GM12878 (cell line): ENCODE measurements at regions not wholly inside any gene's neighbourhood (a gene's known extent, or its start where the extent isn't known, plus 50 kb on each side); places are given as distances from the start of the nearest gene placed in this dataset.

ENCODE experiments used
- CBFB ChIP-seq: IDR thresholded peaks from 2 replicates; pipeline ENCODE4 v1.6.1; 2016; ENCODE audit warnings: antibody characterized with exemption, low read depth
- CHD2 ChIP-seq: IDR thresholded peaks from 2 replicates; pipeline ENCODE4 v1.6.1; 2011; ENCODE audit warnings: low read depth, low read length, improper control_type of control experiment, borderline replicate concordance
- CTCF ChIP-seq, 3 experiments: IDR thresholded peaks in 2 of 3; conservative IDR thresholded peaks in 1 of 3; 2 replicates each; pipeline ENCODE4 v1.5.1; 2011; ENCODE audit warnings: low read depth in 3 of 3, low read length in 3 of 3, mild to moderate bottlenecking in 3 of 3, control low read depth in 2 of 3, moderate library complexity in 2 of 3, inconsistent platforms in 1 of 3, mixed read lengths in 1 of 3; ENCODE audit not compliant: control insufficient read depth in 2 of 3, insufficient read depth in 1 of 3; ENCODE audit errors: extremely low read depth in 1 of 3
- E2F4 ChIP-seq: IDR thresholded peaks from 2 replicates; pipeline ENCODE4 v1.6.1; 2012; ENCODE audit warnings: low read depth, low read length, improper control_type of control experiment
- EP300 ChIP-seq, 2 experiments: fragments of 150-350 bp in 1 of 2; IDR thresholded peaks; 2 replicates each; pipeline ENCODE4 v1.6.1; 2011 to 2012; ENCODE audit warnings: low read depth in 2 of 2, low read length in 2 of 2, borderline replicate concordance in 1 of 2, improper control_type of control experiment in 1 of 2, inconsistent platforms in 1 of 2; ENCODE audit not compliant: control insufficient read depth in 1 of 2
- MTA3 ChIP-seq: IDR thresholded peaks from 2 replicates; pipeline ENCODE4 v1.6.1; 2012; ENCODE audit warnings: low read length, inconsistent platforms, borderline replicate concordance
- MXI1 ChIP-seq: fragments of 150-350 bp; IDR thresholded peaks from 2 replicates; pipeline ENCODE4 v1.6.1; 2011; ENCODE audit warnings: low read depth, mild to moderate bottlenecking, inconsistent platforms, low read length, improper control_type of control experiment
- MYC ChIP-seq: IDR thresholded peaks from 2 replicates; pipeline ENCODE4 v1.6.1; 2011; ENCODE audit warnings: mild to moderate bottlenecking, low read length, moderate library complexity, inconsistent platforms; ENCODE audit not compliant: insufficient read depth, insufficient replicate concordance, insufficient read length, severe bottlenecking
- NR2C2 ChIP-seq: IDR thresholded peaks from 2 replicates; pipeline ENCODE4 v1.6.1; 2011; ENCODE audit warnings: borderline replicate concordance, low read depth; ENCODE audit not compliant: control insufficient read depth, insufficient read length
- POLR2A ChIP-seq: IDR thresholded peaks from 2 replicates; pipeline ENCODE4 v1.6.1; 2011; ENCODE audit warnings: low read depth, mild to moderate bottlenecking, low read length
- POLR2AphosphoS5 ChIP-seq: IDR thresholded peaks from 2 replicates; pipeline ENCODE4 v1.6.1; 2011; ENCODE audit warnings: mild to moderate bottlenecking, low read length, inconsistent platforms
- RFX5 ChIP-seq: IDR thresholded peaks from 2 replicates; pipeline ENCODE4 v1.6.1; 2011; ENCODE audit warnings: low read depth, low read length, improper control_type of control experiment

GRCh38 chr7:31261341-31261740 lies 79.2 kb downstream of the NEUROD6 start:
- TF ChIP-seq CTCF (IDR thresholded peaks at IDR 0.05 in 2 of 3, conservative IDR thresholded peaks at IDR 0.05 in 1 of 3; ENCODE audit: control insufficient read depth in 2 of 3, extremely low read depth in 1 of 3, insufficient read depth in 1 of 3, low read depth in 3 of 3, low read length in 3 of 3) (no peak), CBFB (no peak), E2F4 (no peak), EP300 (IDR thresholded peaks at IDR 0.05; ENCODE audit: borderline replicate concordance in 1 of 2, control insufficient read depth in 1 of 2, low read depth in 2 of 2, low read length in 2 of 2) (no peak), MTA3 (no peak), CHD2 (no peak), RFX5 (no peak), MYC (no peak), MXI1 (no peak), POLR2A (no peak), POLR2AphosphoS5 (no peak), NR2C2 (no peak)
